NT2/D1 (cell line): ENCODE measurements at regions not wholly inside any gene's neighbourhood (a gene's known extent, or its start where the extent isn't known, plus 50 kb on each side); places are given as distances from the start of the nearest gene placed in this dataset.

Experiments used
- YY1 ChIP-seq: IDR thresholded peaks from 2 replicates; pipeline ENCODE4 v1.6.1; 2011; ENCODE audit not compliant: insufficient read length, insufficient read depth
- ZNF274 ChIP-seq: IDR thresholded peaks from 2 replicates; pipeline ENCODE4 v1.6.1; 2011; ENCODE audit warnings: mild to moderate bottlenecking, low read depth, low read length

- no peak for TF ChIP-seq YY1
- TF ChIP-seq ZNF274, result no peak
These were observed 391.6 kb downstream of the PMP22 start for GRCh38 chr17:14873540-14873939.
